K562 (cell line): ENCODE measurements at regions not wholly inside any gene's neighbourhood (a gene's known extent, or its start where the extent isn't known, plus 50 kb on each side); places are given as distances from the start of the nearest gene placed in this dataset.

Experiments used
- FOXP4 ChIP-seq: sonication (generic); formaldehyde crosslinking; IDR thresholded peaks from 2 replicates; pipeline ENCODE4 v1.8.0; 2022; ENCODE audit warnings: mild to moderate bottlenecking, missing genetic modification reagents, borderline replicate concordance
- MBD2 ChIP-seq: sonication (generic); IDR thresholded peaks from 2 replicates; pipeline ENCODE4 v1.6.1; 2016; ENCODE audit warnings: low read depth, borderline replicate concordance
- SRSF1 ChIP-seq: fragments of 200-400 bp; formaldehyde crosslinking; IDR thresholded peaks from 2 replicates; pipeline ENCODE4 v1.6.1; 2017; ENCODE audit warnings: mild to moderate bottlenecking, low read depth, low read length, moderate library complexity
- TEAD4 ChIP-seq, 2 experiments: sonication (generic) in 1 of 2; formaldehyde crosslinking in 1 of 2; IDR thresholded peaks; 2 replicates each; pipeline versions ENCODE4 v1.6.1 to v1.8.0; 2012 to 2022; ENCODE audit warnings: borderline replicate concordance in 1 of 2, inconsistent platforms in 1 of 2, low read length in 1 of 2, mild to moderate bottlenecking in 1 of 2, missing genetic modification reagents in 1 of 2
- ZNF274 ChIP-seq: IDR thresholded peaks from 2 replicates; pipeline ENCODE4 v1.6.1; 2011; ENCODE audit warnings: low read depth, mild to moderate bottlenecking, low read length, moderate library complexity, borderline replicate concordance
- ZNF655 ChIP-seq: fragments of 250-450 bp; sonication (Bioruptor Pico); IDR thresholded peaks from 2 replicates; pipeline ENCODE4 v1.5.0; 2021

- TF ChIP-seq MBD2 (no peak), SRSF1 (no peak), FOXP4 (CRISPR knock-in tag) (no peak), ZNF274 (no peak), ZNF655 (no peak), TEAD4 (IDR thresholded peaks at IDR 0.05; ENCODE audit: low read length) (no peak), TEAD4 (CRISPR knock-in tag; IDR thresholded peaks at IDR 0.05; ENCODE audit: borderline replicate concordance) (no peak)
Observed at GRCh38 chr4:63901304-63901703, 507.9 kb downstream of the TECRL start.
